Loucy (cell line): ENCODE measurements at regions not wholly inside any gene's neighbourhood (a gene's known extent, or its start where the extent isn't known, plus 50 kb on each side); places are given as distances from the start of the nearest gene placed in this dataset.

Experiments used
- CTCF ChIP-seq: fragments of 200-600 bp; sonication (generic); conservative IDR thresholded peaks from 2 replicates; pipeline ENCODE4 v1.5.1; 2014; ENCODE audit warnings: mild to moderate bottlenecking, antibody characterized with exemption, low read length
- EZH2phosphoT487 ChIP-seq: fragments of 200-600 bp; IDR thresholded peaks from 2 replicates; pipeline ENCODE4 v1.6.1; 2018; ENCODE audit warnings: antibody characterized with exemption, mild to moderate bottlenecking, moderate library complexity, borderline replicate concordance

GRCh38 chr11:76260296-76260925 is 54.1 kb upstream of the WNT11 start:
- TF ChIP-seq CTCF (no peak), EZH2phosphoT487 (no peak)
